HEK293 (cell line): ENCODE measurements at regions not wholly inside any gene's neighbourhood (a gene's known extent, or its start where the extent isn't known, plus 50 kb on each side); places are given as distances from the start of the nearest gene placed in this dataset.

Source experiments
- CTCF ChIA-PET: fragments of 350-600 bp; formaldehyde crosslinking; extraction: SDS; loops from one replicate; lab custom pipeline; 2021; ENCODE audit warnings: antibody characterized with exemption; lab: Yijun Ruan, JAX
- POLR2A ChIA-PET: fragments of 300-600 bp; formaldehyde crosslinking; extraction: SDS; loops from one replicate; lab custom pipeline; 2020; ENCODE audit warnings: antibody characterized with exemption, inconsistent platforms; lab: Yijun Ruan, JAX
- H3K27ac ChIP-seq: fragments of 200-500 bp; sonication (Bioruptor generic); 2 replicates; pipeline ENCODE4 v1.5.1; 2014; ENCODE audit warnings: low read depth, low read length, control low read depth, inconsistent platforms; ENCODE audit errors: extremely low read depth
- H3K36me3 ChIP-seq, 2 experiments: fragments of 200-500 bp in 1 of 2; sonication (Bioruptor generic) in 1 of 2; 1 replicate in 1 of 2; 2 replicates in 1 of 2; pipeline ENCODE4 v1.5.1; 2014 to 2017; ENCODE audit warnings: inconsistent platforms in 2 of 2, low read length in 2 of 2; ENCODE audit not compliant: control insufficient read depth in 2 of 2, insufficient read depth in 1 of 2
- H3K4me1 ChIP-seq: fragments of 200-500 bp; sonication (Bioruptor generic); 2 replicates; pipeline ENCODE4 v1.5.1; 2014; ENCODE audit warnings: mild to moderate bottlenecking, low read length, inconsistent platforms; ENCODE audit not compliant: control insufficient read depth, insufficient read depth
- H3K4me3 ChIP-seq: 2 replicates; pipeline ENCODE4 v1.5.1; 2011; ENCODE audit warnings: low read depth, mild to moderate bottlenecking, control low read depth, low read length, moderate library complexity
- H3K9me3 ChIP-seq: fragments of 200-500 bp; sonication (Bioruptor generic); 2 replicates; pipeline ENCODE4 v1.5.1; 2014; ENCODE audit warnings: low read depth, low read length, inconsistent platforms; ENCODE audit not compliant: control insufficient read depth, insufficient read depth
- FEZF1 ChIP-seq: fragments of 450-650 bp; formaldehyde crosslinking; IDR thresholded peaks from 2 replicates; pipeline ENCODE4 v1.5.1; 2016; ENCODE audit warnings: missing biosample characterization, missing genetic modification characterization
- GLIS1 ChIP-seq: fragments of 450-650 bp; formaldehyde crosslinking; IDR thresholded peaks from 2 replicates; pipeline ENCODE4 v1.5.1; 2016; ENCODE audit warnings: missing biosample characterization, missing genetic modification characterization
- MZF1 ChIP-seq: fragments of 450-650 bp; formaldehyde crosslinking; IDR thresholded peaks from 2 replicates; pipeline ENCODE4 v1.5.1; 2017; ENCODE audit warnings: missing biosample characterization, missing genetic modification characterization, borderline replicate concordance
- OSR2 ChIP-seq: fragments of 450-650 bp; formaldehyde crosslinking; IDR thresholded peaks from 2 replicates; pipeline ENCODE4 v1.5.1; 2016; ENCODE audit warnings: missing biosample characterization, missing genetic modification characterization
- ZBTB7A ChIP-seq: fragments of 450-650 bp; formaldehyde crosslinking; IDR thresholded peaks from 2 replicates; pipeline ENCODE4 v1.5.1; 2016; ENCODE audit warnings: low read depth, missing biosample characterization, missing genetic modification characterization
- ZIC2 ChIP-seq: fragments of 450-650 bp; formaldehyde crosslinking; IDR thresholded peaks from 2 replicates; pipeline ENCODE4 v1.5.1; 2016; ENCODE audit warnings: missing biosample characterization, missing genetic modification characterization
- ZNF10 ChIP-seq: fragments of 450-650 bp; formaldehyde crosslinking; IDR thresholded peaks from 2 replicates; pipeline ENCODE4 v1.5.1; 2017; ENCODE audit warnings: missing biosample characterization, missing genetic modification characterization
- ZNF175 ChIP-seq: fragments of 450-650 bp; formaldehyde crosslinking; IDR thresholded peaks from 2 replicates; pipeline ENCODE4 v1.5.1; 2016; ENCODE audit warnings: missing biosample characterization, missing genetic modification characterization
- ZNF239 ChIP-seq: fragments of 450-650 bp; formaldehyde crosslinking; IDR thresholded peaks from 2 replicates; pipeline ENCODE4 v1.5.1; 2016; ENCODE audit warnings: missing biosample characterization, missing genetic modification characterization
- ZNF274 ChIP-seq, 2 experiments: fragments of 200-500 bp in 1 of 2; fragments of 450-650 bp in 1 of 2; sonication (Bioruptor generic) in 1 of 2; formaldehyde crosslinking in 1 of 2; IDR thresholded peaks; 2 replicates each; pipeline versions ENCODE4 v1.5.1 to v1.6.1; 2014 to 2016; ENCODE audit warnings: borderline replicate concordance in 1 of 2, inconsistent platforms in 1 of 2, low read length in 1 of 2, missing biosample characterization in 1 of 2, missing genetic modification characterization in 1 of 2
- ZNF341 ChIP-seq: fragments of 450-650 bp; formaldehyde crosslinking; IDR thresholded peaks from 2 replicates; pipeline ENCODE4; 2016; ENCODE audit warnings: low read depth, missing biosample characterization, missing genetic modification characterization
- ZNF394 ChIP-seq: fragments of 450-650 bp; formaldehyde crosslinking; IDR thresholded peaks from 2 replicates; pipeline ENCODE4 v1.5.1; 2016; ENCODE audit warnings: missing biosample characterization, missing genetic modification characterization, mild to moderate bottlenecking, moderate library complexity, borderline replicate concordance
- ZNF433 ChIP-seq: fragments of 450-650 bp; formaldehyde crosslinking; IDR thresholded peaks from 2 replicates; pipeline ENCODE4 v1.5.1; 2016; ENCODE audit warnings: missing biosample characterization, missing genetic modification characterization, low read depth
- ZNF621 ChIP-seq: fragments of 450-650 bp; formaldehyde crosslinking; IDR thresholded peaks from 2 replicates; pipeline ENCODE4 v1.5.1; 2017; ENCODE audit warnings: missing biosample characterization, missing genetic modification characterization
- TF ChIP-seq, protein P1 (sequence below): fragments of 450-650 bp; formaldehyde crosslinking; IDR thresholded peaks from 2 replicates; pipeline ENCODE4 v1.5.1; 2016; ENCODE audit warnings: missing biosample characterization, missing genetic modification characterization
- TF ChIP-seq, protein P2 (sequence below): fragments of 450-650 bp; formaldehyde crosslinking; IDR thresholded peaks from 2 replicates; pipeline ENCODE4 v1.5.1; 2016; ENCODE audit warnings: missing biosample characterization, missing genetic modification characterization
- TF ChIP-seq, protein P3 (sequence below): fragments of 450-650 bp; formaldehyde crosslinking; IDR thresholded peaks from 2 replicates; pipeline ENCODE4 v1.5.1; 2017; ENCODE audit warnings: missing biosample characterization, missing genetic modification characterization

DNA sequence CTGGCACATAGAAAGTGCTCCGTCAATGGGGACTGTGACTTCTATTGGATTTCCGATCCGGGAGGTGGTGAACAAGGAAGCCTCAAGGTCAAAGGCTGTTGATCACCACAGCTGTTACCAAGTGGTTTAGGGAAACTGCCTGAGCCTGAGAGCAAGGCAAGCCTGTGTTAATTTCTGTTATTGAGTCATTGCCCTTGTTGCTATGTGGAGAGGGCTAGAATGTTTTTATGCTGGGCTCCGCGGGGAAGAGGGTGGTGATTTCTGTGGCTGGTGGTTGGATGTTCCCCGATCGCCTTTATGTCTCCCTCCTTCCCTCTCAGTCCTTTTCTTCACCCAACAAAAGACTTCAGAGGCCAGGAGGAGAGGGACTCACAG lies 108.5 kb upstream of the ALX4 start:
- Histone ChIP-seq H3K4me1 (no peaks in the 10 kb centered on the region), H3K9me3 (no peaks in the 10 kb centered on the region), H3K36me3 (no peaks in the 10 kb centered on the region), H3K4me3 (no peak overlapping the region)
- ChIA-PET CTCF (interaction anchor here (0.6 to 3.6 kb wide), 2 partner anchors 9 to 88 kb away, joined by 3 to 17 read pairs; no protein-coding TSS in a partner anchor), POLR2A (no interaction called here)
- TF ChIP-seq ZNF433 (tag by site-specific recombination), result no peak
- TF ChIP-seq ZNF274 (IDR thresholded peaks at IDR 0.05; ENCODE audit: low read length), result no peak
- TF ChIP-seq ZNF274 (tag by site-specific recombination; IDR thresholded peaks at IDR 0.05; ENCODE audit: borderline replicate concordance), result no peak
- no peak for TF ChIP-seq ZNF239 (tag by site-specific recombination)
- TF ChIP-seq ZBTB7A (tag by site-specific recombination), result no peak
- TF ChIP-seq, protein P1, sequence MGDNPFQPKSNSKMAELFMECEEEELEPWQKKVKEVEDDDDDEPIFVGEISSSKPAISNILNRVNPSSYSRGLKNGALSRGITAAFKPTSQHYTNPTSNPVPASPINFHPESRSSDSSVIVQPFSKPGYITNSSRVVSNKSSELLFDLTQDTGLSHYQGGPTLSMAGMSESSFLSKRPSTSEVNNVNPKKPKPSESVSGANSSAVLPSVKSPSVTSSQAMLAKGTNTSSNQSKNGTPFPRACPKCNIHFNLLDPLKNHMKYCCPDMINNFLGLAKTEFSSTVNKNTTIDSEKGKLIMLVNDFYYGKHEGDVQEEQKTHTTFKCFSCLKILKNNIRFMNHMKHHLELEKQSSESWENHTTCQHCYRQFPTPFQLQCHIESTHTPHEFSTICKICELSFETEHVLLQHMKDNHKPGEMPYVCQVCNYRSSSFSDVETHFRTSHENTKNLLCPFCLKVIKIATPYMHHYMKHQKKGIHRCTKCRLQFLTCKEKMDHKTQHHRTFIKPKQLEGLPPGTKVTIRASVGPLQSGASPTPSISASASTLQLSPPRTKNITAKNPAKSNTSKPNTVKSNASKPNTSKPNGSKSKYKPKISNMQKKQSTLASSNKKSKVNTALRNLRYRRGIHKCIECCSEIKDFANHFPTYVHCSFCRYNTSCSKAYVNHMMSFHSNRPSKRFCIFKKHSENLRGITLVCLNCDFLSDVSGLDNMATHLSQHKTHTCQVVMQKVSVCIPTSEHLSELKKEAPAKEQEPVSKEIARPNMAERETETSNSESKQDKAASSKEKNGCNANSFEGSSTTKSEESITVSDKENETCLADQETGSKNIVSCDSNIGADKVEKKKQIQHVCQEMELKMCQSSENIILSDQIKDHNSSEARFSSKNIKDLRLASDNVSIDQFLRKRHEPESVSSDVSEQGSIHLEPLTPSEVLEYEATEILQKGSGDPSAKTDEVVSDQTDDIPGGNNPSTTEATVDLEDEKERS, result no peak
- no peak for TF ChIP-seq ZNF10
- TF ChIP-seq ZNF394 (tag by site-specific recombination), result no peak
- TF ChIP-seq, all 188 proteins: peak for 0
- H3K27ac ChIP-seq, result no peak overlapping the region

DNA sequence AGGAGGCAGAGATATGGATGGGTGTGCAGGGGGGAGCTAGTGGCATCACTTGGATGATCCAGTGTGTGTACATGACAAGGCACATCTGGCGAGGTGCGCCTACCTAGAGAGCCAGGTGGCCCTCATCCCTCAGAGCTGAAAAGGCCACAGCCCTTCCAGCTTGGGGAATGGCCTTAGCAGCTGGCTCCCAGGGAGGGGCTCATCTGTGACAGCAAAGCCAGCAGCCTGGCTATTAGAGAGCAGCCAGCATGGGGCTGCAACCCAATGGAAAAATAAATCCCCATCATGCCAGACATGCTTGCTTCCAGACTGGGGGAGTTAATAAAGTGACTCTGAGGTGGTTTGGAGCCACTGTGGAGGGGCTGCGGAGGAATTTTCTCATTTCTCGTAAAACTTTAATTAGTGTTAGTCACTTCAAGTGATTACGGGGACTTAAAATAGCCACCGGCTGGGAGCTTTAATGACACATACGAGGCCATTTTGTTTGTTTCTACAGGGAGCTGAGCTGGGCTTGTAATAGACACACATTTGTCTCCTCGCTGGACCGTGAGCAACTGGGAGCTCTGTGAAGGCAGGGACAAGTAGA lies 111.2 kb upstream of the ALX4 start:
- Histone ChIP-seq H3K9me3 (no peaks in the 10 kb centered on the region), H3K4me3 (no peak overlapping the region), H3K36me3 (no peaks in the 10 kb centered on the region), H3K4me1 (no peaks in the 10 kb centered on the region), H3K27ac (no peak overlapping the region)
- ChIA-PET POLR2A (no interaction called here), CTCF (interaction anchor here (0.6 to 1.1 kb wide), 4 partner anchors 9 to 1250 kb away, joined by 3 to 4 read pairs (median 3); no protein-coding TSS in a partner anchor)
- TF ChIP-seq ZNF175 (tag by site-specific recombination) (no peak), ZNF341 (tag by site-specific recombination) (peak; percentile 68), ZIC2 (tag by site-specific recombination) (peak; percentile 40; the same call in 1 of the 2 replicates), MZF1 (tag by site-specific recombination) (peak; percentile 76; the same call in 1 of the 2 replicates), ZNF394 (tag by site-specific recombination) (no peak), FEZF1 (tag by site-specific recombination) (peak; percentile 16; the same call in 1 of the 2 replicates), OSR2 (tag by site-specific recombination) (0 out of 2 replicates have a peak, but pooled peaks have one; percentile 16), ZNF621 (tag by site-specific recombination) (no peak), GLIS1 (tag by site-specific recombination) (peak; percentile 76)
- TF ChIP-seq, protein P2, sequence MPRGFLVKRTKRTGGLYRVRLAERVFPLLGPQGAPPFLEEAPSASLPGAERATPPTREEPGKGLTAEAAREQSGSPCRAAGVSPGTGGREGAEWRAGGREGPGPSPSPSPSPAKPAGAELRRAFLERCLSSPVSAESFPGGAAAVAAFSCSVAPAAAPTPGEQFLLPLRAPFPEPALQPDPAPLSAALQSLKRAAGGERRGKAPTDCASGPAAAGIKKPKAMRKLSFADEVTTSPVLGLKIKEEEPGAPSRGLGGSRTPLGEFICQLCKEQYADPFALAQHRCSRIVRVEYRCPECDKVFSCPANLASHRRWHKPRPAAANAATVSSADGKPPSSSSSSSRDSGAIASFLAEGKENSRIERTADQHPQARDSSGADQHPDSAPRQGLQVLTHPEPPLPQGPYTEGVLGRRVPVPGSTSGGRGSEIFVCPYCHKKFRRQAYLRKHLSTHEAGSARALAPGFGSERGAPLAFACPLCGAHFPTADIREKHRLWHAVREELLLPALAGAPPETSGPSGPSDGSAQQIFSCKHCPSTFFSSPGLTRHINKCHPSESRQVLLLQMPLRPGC (tag by site-specific recombination), result 0 out of 2 replicates have a peak, but pooled peaks have one; percentile 33
- TF ChIP-seq, protein P3, sequence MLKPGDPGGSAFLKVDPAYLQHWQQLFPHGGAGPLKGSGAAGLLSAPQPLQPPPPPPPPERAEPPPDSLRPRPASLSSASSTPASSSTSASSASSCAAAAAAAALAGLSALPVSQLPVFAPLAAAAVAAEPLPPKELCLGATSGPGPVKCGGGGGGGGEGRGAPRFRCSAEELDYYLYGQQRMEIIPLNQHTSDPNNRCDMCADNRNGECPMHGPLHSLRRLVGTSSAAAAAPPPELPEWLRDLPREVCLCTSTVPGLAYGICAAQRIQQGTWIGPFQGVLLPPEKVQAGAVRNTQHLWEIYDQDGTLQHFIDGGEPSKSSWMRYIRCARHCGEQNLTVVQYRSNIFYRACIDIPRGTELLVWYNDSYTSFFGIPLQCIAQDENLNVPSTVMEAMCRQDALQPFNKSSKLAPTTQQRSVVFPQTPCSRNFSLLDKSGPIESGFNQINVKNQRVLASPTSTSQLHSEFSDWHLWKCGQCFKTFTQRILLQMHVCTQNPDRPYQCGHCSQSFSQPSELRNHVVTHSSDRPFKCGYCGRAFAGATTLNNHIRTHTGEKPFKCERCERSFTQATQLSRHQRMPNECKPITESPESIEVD (tag by site-specific recombination), result peak; percentile 52; the same call in 1 of the 2 replicates
